HG02973 (cell line): ENCODE measurements at regions not wholly inside any gene's neighbourhood (a gene's known extent, or its start where the extent isn't known, plus 50 kb on each side); places are given as distances from the start of the nearest gene placed in this dataset.
"Not testable (repeated sequence)": the region's sequence is repeated elsewhere in the genome, so short reads cannot be mapped to it uniquely, and the experiment has no call there.

ENCODE experiments used
- ATAC-seq: cut with Tn5 transposase; IDR thresholded peaks from one replicate; pipeline ENCODE4 v1.9.1; 2021; ENCODE audit warnings: moderate library complexity; ENCODE audit not compliant: unreplicated experiment

GRCh38 chr6:120553353-120553752 lies 780.9 kb downstream of the TBC1D32 start:
- no peak for ATAC-seq

GRCh38 chr6:120545353-120545752 lies 788.9 kb downstream of the TBC1D32 start:
- ATAC-seq: no peak

GRCh38 chr6:120534954-120535353 lies 799.3 kb downstream of the TBC1D32 start:
- no peak for ATAC-seq

GRCh38 chr6:120526576-120526975 lies 807.7 kb downstream of the TBC1D32 start:
- ATAC-seq: no peak

GRCh38 chr6:120514544-120514943 lies 819.7 kb downstream of the TBC1D32 start:
- ATAC-seq: no peak

GRCh38 chr6:120511712-120512111 lies 822.6 kb downstream of the TBC1D32 start:
- ATAC-seq: no peak

GRCh38 chr6:120498711-120499110 lies 835.6 kb downstream of the TBC1D32 start:
- ATAC-seq: no peak

GRCh38 chr6:120496661-120497060 lies 837.6 kb downstream of the TBC1D32 start:
- no peak for ATAC-seq

- no peak for ATAC-seq
Observed at GRCh38 chr6:120493505-120493904, 840.8 kb downstream of the TBC1D32 start.

GRCh38 chr6:120489941-120490340 lies 844.3 kb downstream of the TBC1D32 start:
- ATAC-seq: no peak

- ATAC-seq: no peak
Observed at GRCh38 chr6:120484146-120484545, 850.1 kb downstream of the TBC1D32 start.

- ATAC-seq: no peak
Observed at GRCh38 chr6:120478650-120479049, 855.6 kb downstream of the TBC1D32 start.

GRCh38 chr6:120473804-120474203 lies 860.5 kb downstream of the TBC1D32 start:
- no peak for ATAC-seq

- no peak for ATAC-seq
Observed at GRCh38 chr6:120468486-120468885, 865.8 kb downstream of the TBC1D32 start.

GRCh38 chr6:120451508-120451907 lies 882.8 kb downstream of the TBC1D32 start:
- no peak for ATAC-seq

- ATAC-seq: no peak
Observed at GRCh38 chr6:120447605-120448004, 886.7 kb downstream of the TBC1D32 start.

GRCh38 chr6:120432840-120433239 lies 901.4 kb downstream of the TBC1D32 start:
- ATAC-seq: not testable (repeated sequence)

GRCh38 chr6:120431841-120432240 lies 902.4 kb downstream of the TBC1D32 start:
- no peak for ATAC-seq

GRCh38 chr6:120411394-120411793 lies 922.9 kb downstream of the TBC1D32 start:
- no peak for ATAC-seq

- no peak for ATAC-seq
Observed at GRCh38 chr6:120410586-120410985, 923.7 kb downstream of the TBC1D32 start.

GRCh38 chr6:120407696-120408095 lies 926.6 kb downstream of the TBC1D32 start:
- ATAC-seq: no peak

- ATAC-seq: no peak
Observed at GRCh38 chr6:120405947-120406346, 928.3 kb downstream of the TBC1D32 start.

GRCh38 chr6:120395784-120396183 lies 938.5 kb downstream of the TBC1D32 start:
- no peak for ATAC-seq

GRCh38 chr6:120395330-120395729 lies 939.0 kb downstream of the TBC1D32 start:
- ATAC-seq: no peak
